NOMO-1 treated with dmso at 0.1 percent for 144 hours (cell line): ENCODE measurements at regions not wholly inside any gene's neighbourhood (a gene's known extent, or its start where the extent isn't known, plus 50 kb on each side); places are given as distances from the start of the nearest gene placed in this dataset.

ENCODE experiments used
- DNase-seq: peaks from one replicate; lab custom pipeline; 2025; ENCODE audit not compliant: unreplicated experiment; lab: John Stamatoyannopoulos, UW

GRCh38 chr11:19562156-19562555 lies 150.5 kb upstream of the NAV2 start:
- DNase-seq, result no peak

DNA sequence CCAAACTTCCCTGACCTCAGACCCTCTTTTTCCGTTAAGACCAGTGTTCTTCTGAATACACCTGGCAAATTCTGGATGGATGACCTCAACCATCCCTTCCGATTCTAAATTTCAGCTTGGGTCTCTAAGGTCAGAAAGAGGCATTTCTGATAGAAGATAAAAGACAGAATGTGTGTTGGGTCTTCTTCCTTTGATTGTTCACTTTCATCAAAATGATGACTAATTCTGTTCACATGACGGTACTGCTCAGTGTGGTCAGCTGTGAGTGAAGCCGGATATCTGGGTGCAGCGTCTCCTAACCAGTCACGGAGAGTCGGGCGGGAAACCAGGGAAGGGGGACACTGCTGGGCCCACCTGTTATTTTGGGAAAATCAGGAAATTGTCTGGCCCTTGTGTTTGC lies 151.6 kb upstream of the NAV2 start:
- DNase-seq, result no peak

DNA sequence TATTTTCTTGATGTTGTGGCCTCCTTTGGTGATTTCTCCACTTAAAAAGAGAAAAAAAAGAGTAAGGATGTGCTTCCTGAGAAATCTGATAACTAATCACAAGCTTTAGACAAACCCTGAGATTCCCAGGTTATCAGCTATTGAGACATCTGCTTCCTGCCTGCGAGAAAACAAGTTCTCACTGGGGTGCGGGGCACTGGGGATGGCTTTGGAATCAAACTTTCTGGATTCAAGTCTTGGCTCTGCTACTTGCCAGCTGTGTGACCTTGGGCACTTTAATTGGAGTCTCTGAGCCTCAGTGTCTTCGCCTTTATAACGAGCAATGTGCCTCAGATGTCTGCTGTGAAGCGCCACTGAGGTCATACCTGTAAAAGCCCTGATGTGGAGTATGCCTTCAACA lies 152.5 kb upstream of the NAV2 start:
- DNase-seq, result no peak

GRCh38 chr11:19559746-19560145 lies 152.9 kb upstream of the NAV2 start:
- no peak for DNase-seq

DNA sequence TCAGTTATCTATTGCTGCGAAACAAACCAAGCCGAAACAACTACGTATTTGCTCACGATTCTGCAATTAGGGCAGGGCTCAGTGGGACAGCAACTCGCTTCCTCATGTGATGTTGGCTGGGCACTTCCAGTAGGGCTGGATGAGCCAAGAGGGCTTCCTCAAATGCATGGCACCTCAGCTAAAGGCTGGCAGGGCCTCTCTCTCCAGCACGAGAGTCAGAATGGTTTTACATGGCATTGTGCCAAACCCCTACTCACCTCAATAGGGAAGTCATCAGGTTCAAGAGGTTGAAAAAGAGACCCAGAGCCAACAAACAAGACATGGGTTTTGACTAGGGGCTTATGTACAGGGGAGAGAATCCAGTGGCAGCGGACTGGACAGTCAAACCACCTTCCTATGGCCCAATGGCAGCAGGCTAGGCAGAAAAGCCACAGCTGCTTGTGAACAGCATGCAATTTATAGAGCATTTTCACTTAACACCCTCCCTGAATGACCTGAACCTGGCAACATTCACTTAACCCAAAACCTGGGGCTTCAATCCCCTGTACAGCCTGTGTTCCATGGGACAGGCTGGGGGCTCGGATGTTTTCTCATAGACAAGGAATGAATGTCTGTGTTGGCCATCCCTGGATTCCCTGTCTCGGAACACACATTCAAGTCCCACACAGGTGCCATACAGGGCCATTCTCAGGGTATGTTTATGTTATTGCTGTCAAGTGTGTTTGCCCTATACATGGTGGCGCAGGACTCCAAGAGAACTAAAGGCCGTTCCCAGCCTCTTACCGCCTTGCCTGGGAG lies 154.2 kb upstream of the NAV2 start:
- no peak for DNase-seq

- DNase-seq, result peak; percentile 13
Measured at GRCh38 chr11:19557720-19558140, 154.9 kb upstream of the NAV2 start.

DNA sequence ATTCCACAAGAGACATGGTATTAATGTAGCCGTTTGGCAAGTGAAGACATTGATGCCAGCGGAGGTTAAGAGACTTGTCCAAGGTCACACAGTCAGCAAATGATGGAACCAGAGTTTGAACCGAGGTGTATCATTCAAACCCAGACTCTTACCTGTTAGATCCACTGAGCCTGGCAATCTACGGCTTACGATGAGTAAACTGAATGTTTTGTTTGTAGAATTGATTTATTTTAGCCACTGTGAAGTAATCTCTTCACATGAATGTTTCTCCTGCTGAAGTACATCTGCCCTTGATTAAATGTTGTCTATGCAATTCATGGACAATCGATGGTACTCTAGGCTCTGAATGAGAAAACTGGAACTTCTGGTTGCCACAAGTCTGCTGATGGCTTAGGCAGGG lies 155.5 kb upstream of the NAV2 start:
- no peak for DNase-seq

- no peak for DNase-seq
Measured at GRCh38 chr11:19555266-19555665, 157.4 kb upstream of the NAV2 start.

DNA sequence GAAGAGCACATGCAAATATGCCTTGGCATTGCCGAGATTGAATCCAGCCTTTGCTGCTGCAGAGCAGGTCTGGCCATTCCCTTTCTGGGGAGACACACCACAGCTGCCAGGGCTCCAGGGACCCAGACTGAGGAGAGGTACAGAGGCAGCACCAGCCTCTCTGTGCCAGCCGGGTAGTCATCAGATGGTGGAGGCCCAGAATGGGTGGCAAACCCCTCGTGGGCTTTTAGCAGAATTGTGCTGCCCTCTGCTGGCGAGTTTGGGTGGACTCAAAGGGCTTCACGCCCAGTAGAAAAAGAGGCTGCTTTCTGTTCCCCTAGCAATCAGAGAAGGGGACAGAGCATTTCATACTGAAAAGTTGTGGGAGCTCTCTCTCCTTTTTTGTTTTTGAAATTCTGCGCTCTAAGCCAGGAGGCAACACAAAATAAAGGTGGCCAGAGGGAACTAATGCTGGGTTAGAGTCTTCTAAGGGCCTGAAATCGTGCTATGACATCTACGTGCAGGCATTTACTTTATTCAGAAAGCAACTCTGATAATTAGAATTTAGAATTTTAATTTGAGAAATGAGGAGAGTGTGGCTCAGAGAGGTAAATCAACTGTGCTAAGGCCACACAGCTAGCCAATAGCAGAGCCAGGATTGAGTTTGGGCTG lies 158.8 kb upstream of the NAV2 start:
- peak; percentile 59 for DNase-seq

- DNase-seq, result no peak
Measured at GRCh38 chr11:19552656-19553260, 159.9 kb upstream of the NAV2 start.

- DNase-seq, result no peak
Measured at GRCh38 chr11:19552161-19552560, 160.5 kb upstream of the NAV2 start.

GRCh38 chr11:19551457-19551856 lies 161.2 kb upstream of the NAV2 start:
- DNase-seq, result no peak

DNA sequence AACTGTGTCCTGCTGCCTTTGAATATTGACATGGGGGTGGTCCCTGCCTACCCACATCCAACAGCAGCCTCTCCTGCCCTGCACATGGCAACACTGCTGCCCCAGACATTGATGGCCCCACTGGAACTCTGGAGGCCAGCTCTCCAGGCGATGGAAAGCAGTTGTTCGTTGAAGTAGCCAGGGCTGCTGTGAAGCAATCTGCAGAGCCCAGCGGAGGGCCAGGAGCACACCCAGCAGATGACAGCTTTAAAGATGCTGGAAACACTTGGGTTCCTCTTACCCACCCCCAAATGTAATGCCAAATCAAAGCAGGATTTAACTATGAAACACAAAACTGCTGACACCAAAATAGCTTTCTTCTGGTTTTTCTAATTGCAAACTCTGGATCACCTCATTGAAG lies 165.6 kb upstream of the NAV2 start:
- no peak for DNase-seq

- no peak for DNase-seq
Measured at GRCh38 chr11:19546325-19546724, 166.3 kb upstream of the NAV2 start.

GRCh38 chr11:19541521-19542049 lies 171.1 kb upstream of the NAV2 start:
- DNase-seq, result no peak

DNA sequence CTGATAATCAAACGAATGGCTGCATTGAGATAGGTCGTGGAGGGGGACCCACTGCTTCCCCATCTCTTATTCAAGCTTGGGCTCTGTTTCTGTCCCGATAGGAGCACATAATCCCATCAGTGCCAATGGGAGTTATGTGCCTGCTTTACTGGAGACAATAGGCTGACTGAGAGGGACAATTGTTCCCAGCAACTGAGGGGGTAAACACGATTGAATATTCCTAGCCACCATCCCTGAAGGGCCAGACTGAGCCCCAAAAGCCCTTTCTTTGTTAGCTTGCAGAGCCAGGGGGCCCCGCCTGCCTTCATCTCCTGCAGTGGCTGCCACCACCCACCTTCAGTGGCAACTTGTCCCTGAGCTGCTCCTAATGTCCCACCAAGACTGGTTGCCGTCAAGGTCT lies 172.8 kb upstream of the NAV2 start:
- no peak for DNase-seq

DNA sequence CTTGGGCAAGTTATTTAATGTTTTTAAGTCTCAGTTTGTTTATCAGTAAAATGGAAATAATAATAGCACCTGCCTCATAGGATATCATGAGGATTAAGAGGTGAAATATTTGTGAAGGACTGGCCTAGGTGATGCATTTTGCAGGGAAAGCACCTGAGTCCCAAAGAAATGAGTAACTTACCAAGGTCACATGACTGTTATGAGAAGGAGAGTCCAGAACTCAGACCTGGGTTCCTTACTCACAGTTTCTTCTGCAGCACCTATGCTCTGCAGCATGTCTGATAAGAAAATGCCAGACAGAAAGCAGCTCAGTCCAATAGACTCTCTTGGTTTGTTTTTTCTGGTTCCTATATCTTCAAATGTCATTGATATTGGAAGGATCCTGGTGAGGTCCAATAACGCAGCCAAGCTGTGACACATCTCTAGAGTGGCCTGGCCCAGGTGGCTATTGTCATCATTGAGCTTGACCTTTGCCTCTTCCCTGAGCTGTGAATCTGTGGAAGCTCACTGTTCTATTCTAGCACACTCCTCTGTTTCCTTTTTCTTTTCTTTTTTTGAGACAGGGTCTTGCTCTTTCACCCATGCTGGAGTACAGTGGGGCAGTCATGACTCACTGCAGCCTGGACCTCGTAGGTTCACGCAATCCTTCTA lies 174.7 kb upstream of the NAV2 start:
- DNase-seq, result no peak

GRCh38 chr11:19536131-19536530 lies 176.5 kb upstream of the NAV2 start:
- DNase-seq, result no peak

GRCh38 chr11:19530505-19530904 lies 182.1 kb upstream of the NAV2 start:
- DNase-seq, result no peak

GRCh38 chr11:19526119-19526518 lies 186.5 kb upstream of the NAV2 start:
- DNase-seq, result no peak

- DNase-seq, result no peak
Measured at GRCh38 chr11:19525714-19526113, 186.9 kb upstream of the NAV2 start.

DNA sequence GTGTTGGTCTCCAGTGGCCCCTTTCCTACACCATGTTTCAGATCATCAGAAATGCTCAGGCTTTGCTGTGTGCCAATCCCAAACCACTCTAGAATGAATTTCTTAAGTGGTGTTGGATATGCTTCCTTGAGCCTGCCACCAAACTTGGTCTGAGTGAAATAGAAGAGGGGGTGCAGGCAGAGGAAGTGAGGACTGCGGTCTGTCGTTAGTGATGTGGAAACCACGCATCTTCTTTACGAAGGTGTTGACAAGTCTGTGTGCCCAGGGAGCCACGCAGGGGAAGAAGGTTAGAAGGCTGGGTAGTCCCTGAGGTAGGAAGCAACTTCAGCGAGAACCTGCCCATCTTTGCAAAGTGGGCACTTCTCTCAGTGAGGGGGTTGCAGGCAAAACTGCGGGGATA lies 187.4 kb upstream of the NAV2 start:
- DNase-seq, result peak; percentile 28
